ENCODE measurements at regions not wholly inside any gene's neighbourhood (a gene's known extent, or its start where the extent isn't known, plus 50 kb on each side); places are given as distances from the start of the nearest gene placed in this dataset.

DNA sequence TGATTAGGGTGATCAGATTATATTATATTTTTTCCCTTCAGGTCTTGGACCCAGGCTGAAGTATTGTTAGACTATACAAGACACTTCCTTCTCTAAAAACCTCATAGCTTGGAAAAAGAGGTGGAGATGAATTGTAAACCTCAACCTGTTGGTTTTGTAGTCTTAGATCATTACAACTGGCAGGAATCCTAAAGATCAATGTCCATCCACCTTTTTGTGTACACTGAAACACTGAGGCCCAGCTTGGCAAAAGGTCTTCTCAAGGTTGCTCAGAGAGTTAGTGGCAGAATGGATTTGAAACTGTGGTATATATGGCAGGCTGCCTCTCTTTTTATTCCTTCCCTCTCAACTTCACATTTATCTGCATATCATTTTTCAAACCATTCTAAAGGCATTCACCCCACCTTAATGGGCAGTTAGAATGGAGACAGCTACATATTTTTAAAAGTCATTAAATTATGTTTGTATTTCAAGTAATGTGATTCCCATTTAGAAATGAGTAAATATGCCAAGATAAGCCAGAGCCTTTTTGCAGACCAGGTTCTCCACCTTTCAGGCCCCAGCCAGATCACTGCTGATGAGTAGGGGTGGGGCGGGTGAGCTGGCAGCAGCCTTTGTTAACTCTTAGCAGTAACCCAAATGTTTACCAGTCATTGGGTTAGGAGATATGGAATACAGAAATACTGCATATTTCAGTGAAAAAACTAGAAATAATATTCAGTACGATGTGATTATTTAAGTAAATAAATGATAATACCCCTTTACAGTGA is 243.2 kb upstream of the F9 start:
- no peak for DNase-seq

DNA sequence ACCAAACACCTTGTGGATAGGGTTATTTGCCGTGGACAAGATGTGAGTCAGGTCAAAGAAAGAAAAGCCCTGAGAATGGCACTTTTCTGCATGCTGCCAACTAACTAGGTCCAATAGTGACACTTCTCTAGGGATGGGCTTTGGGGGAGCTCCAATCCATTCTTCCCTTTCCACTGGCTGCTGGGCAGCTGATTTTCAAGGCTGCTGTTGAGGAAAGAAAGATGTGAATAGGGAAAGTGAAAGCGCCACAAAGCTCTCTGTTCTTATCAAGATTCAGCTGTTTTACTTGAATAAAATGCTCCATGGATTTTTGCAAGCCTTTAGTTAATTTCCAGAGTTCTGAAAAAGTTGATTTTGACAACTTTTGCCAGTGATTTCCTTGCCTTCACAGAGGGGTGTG is 244.2 kb upstream of the F9 start:
- DNase-seq = no peak

DNA sequence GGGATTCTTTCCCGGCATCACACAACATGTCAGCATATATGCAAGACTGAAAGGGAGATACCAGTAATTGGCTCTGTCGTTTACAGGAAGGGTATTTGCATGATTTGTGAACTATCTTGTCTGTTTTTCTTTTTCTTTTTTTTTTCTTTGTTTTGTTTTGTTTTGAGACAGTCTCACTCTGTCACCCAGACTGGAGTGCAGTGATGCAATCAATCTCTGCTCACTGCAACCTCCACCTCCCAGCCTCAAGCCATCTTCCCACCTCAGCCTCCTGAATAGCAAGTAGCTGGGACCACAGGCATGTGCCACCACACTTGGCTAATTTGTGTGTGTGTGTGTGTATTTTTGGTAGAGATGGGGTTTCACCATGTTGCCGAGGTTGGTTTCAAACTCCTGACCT is 262.7 kb upstream of the F9 start:
- no peak for DNase-seq

DNA sequence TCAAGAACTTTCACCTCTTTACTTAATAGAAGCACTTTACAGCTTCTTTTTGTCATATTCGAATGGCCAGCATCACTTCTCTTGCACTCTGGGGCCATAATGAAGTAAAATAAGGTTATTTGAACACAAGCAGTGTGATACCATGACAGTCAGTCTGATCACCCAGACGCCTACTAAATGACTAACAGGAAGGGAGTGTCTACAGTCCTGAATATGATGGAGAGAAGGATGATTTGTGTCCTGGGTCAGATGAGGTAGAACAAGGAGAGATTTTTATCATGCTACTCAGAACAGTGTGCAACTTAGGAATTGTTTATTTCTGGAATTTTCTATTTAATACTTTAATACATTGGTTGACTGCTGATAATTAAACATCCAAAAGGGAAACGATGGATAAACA is 284.2 kb upstream of the F9 start:
- no peak for DNase-seq

DNA sequence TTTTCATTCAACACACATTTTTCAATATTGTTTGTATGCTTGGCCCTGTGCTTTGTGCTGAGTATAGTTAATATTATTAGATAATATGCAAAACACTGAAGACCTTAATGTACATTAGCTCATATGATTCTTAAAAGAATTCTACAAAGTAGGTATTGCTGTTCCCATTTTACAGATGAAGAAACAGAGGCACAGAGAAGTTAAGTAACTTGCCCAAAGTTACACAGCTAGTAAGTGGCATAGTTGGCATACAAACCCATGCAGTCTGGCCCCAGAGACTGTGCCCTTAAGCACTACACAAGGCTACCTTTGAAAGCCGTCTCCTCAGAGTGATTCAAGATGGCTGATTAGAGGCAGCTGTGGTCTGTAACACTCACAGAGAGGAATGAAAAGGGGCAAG is 293.4 kb upstream of the F9 start:
- no peak for DNase-seq

DNA sequence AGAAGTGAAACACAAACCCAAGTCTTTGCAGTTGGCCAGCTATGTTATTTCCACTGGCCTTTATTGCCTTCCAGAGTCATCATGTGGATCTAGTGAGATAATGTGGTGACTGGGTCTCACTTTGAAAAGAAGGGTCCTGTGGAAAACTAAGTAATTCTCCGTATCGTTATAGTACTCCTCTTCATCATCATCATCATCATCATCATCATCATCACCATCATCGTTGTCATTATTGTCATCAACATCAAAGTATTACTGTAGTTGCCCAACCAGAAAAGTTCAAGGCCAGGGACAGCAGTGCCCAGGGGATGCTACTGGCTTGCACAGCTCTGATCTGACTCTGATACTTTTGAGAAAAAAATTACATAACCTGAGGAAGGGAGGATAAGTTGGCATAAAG is 295.6 kb upstream of the F9 start:
- no peak for DNase-seq

DNA sequence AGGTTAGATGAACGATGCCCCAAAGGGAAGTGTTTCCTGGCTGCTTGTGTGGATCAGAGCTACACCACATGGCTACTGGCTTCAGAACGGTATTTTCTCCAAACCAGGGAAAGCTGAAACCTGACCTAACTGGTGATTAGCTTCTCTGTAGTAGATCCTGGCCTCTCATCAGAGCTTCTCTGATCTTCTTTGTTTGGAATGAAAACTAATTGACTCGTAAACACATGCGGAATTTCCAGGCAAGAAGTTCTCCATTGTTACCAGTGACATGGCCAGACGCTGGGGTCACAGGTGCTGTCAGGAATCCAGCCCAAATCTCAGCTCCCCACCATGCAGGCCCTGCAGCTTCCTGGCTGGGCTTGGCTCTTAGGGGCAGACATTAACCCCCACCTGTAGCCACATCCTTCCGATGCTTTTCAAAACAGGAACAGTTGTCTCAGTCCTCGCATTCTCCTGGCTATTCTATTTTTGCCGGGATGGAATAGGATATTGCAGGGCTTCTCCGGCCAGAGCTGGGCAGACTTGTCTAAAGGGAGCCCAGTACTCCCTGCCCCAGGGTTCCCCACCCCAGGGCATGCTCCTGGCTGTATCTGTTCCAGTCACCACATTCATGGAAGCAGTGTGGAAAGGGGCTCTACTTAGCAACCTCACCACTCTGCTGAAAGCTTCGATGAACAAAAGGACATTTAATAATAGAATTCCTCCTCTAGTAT is 305.4 kb upstream of the F9 start:
- DNase-seq = no peak

DNA sequence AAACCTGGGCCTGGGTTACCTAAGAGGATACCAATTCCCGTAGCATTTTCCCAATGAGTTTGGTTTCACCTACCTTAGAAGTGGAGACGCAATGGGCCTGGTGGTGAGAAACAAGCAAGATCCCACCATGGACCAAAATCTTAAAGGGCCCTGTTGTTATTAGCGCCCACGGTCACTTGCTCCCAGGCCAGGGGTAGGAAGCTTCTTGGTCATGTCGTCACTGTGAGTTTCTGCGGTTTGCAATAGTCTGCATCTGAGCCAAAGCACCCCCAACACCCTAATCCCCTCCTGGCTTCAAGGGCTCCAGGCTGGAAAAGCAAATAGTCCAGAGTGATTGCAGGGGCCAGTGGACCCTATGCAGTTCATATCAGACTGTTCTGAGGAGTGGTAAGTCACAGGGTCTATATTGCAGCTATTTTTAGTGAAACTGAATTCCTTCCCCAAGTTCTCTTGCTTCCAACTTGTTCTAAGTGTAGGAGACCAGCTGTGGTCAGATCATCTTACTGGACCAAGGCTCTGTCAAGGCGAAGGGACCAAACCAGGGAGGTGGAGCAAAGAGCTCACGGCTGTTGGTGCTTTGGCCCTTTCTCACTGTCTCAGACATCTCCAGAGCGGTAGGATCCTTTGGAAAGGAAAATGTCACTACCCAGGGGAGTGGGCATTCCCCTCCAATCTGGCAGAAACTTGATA is 307.9 kb upstream of the F9 start:
- DNase-seq = no peak

DNA sequence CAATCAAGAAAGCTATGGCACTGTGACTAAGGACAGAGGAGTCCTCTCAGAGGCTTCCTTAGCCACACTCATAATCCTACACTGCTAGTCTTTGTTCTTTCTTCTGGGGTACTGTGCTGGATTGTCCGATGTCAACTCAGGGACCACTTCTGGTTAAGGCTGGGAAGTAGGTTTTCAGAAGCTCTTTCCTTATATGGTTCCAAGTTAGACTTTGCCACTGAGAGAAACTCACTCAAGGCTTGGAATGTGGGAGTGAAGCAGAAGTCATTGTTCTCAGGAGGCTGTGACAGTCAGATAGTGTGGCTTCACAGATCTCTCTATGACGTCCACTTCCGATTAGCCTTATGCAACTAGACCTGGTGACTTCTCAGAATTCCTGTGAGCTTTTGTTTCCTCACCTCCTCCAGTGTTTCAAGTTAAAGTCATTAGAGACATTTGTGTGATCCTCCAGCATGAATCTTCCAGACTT is 317.3 kb upstream of the F9 start:
- DNase-seq = no peak

DNA sequence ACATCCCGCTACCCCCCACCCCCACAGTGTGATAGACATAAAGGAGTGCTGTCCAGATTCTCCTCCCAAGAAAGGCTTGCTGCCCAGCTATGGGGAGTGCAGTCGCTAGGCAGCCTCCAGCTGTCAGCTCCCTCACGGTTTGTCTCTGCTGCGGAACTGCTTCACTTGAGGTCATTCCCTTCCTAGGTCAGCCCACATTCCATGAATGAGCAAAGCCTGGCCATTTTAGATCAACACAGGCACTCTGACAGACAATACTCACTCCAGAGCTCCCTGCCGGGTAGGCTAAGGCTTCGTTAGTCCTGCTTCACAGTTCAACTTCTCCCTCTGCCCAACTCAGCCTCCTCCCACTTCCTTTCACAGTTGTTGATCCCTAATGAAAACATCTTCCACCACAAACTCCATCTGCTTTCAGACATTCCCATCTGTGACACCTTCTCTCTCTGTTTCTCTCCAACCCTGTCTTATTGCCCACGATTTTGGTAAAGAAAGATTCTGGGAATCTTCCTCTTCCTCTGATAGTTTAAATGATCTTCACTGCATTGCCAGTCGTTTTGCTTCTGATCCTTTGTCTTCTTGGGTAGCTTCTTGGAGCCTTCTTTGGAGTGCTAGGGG is 318.9 kb upstream of the F9 start:
- no peak for DNase-seq

DNA sequence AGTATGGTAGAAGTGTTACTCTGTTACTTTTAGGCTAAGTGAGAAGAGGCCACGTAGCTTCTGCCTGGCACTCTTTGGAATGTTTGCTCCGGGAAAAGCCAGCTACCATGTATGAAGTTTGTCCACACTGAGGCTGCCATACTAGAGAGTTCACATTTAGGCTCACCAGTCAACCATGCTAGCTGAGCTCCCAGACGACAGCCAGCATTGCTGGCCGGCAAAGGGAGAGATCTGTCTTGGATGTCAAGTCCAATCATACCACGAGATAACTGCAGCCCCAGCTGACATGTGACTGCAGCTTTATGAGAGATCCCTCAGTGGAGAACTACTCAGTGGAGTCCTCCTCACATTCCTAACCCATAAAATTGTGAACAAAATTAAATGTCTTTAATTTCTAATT is 321.2 kb upstream of the F9 start:
- no peak for DNase-seq

DNA sequence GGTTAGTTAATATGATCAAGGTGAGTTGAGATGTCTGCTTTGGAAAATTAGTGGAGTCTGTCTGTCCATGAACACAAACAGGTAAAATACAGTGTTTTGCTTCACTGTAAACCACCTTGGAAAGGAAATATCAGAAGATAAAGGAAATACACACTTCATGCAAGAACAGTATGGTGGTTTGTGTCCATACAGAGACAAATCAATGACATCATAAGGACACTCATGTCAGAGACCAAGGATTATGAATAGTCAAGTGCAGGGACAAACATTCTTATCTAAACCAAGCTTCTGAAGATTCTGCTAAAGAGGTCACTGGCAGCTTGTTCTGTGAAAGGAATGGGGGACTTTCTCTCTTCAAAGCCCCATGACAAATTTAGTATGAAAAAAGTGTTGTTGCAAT is 322.9 kb upstream of the F9 start:
- DNase-seq = no peak

DNA sequence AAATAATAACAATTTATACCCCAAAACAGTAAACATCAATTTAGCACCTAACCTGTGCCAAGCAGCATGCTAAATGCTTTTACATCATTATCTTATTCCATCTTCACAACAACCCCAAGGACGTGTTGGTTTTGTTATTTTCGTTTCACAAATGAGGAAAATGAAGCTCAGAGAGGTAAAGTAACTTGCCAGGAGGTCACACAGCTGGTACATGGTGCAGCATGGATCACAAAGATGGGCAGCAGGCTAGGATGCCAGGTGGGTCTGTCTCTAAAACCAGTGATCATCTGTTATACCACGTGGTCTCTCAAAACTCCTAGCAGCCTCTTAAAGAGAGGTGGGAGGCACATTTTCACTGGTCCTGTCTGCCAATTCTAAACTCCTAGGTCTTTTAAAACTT is 323.6 kb upstream of the F9 start:
- DNase-seq = no peak

DNA sequence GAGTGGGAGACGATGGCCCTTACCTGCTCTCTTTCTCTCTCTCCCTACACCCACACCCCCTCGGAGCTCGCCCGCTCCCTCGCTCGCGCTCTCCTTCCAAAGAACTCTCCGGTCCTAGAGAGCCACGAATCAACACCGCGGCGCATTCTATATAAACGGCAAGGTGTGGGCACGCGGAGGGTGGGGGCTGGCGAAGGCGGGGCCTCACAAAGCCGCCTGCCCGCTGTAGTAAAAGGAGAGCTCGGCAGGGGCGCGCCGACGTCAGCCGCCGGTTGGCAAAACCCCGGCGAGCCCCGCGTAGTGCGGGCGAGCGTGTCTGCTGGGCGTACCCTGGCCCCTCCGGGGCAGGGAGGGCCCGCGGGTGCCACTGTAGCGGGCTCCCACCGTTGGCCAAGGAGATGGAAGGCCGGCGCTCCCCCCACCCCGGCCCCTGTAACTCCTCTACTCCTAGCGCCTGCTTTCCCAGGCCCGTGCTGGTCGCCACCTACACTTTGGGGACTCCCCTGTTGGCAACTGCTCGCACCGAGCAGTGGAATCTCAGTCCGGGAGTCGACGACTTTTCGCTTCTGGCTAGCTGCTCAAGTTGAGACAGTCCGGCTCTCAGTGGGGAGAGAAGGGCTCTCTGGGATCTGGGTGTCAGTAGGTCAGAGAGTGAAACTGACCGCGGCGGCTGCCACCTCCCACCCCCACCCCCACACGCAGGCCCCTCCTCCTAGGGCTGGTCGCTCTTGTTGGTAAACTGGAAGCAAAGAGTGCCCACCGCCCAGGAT is 325.5 kb upstream of the F9 start:
- DNase-seq = peak; percentile 27

DNA sequence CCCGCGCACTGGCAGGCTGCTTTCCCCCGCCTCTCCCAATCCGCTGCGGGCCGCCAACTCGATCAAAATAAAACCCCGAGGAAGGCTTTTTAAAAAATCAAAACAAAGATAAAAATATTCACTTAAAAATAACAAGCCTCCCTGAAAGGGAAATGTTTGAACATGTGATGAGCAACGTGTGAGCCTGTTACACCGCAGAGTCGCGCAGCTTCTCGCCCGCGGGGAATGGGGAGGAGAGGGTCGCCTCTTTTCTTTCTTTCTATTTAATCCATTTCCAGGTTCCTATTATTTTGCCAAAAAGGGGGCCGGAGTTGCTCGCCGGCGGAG is 326.0 kb upstream of the F9 start:
- DNase-seq = no peak

DNA sequence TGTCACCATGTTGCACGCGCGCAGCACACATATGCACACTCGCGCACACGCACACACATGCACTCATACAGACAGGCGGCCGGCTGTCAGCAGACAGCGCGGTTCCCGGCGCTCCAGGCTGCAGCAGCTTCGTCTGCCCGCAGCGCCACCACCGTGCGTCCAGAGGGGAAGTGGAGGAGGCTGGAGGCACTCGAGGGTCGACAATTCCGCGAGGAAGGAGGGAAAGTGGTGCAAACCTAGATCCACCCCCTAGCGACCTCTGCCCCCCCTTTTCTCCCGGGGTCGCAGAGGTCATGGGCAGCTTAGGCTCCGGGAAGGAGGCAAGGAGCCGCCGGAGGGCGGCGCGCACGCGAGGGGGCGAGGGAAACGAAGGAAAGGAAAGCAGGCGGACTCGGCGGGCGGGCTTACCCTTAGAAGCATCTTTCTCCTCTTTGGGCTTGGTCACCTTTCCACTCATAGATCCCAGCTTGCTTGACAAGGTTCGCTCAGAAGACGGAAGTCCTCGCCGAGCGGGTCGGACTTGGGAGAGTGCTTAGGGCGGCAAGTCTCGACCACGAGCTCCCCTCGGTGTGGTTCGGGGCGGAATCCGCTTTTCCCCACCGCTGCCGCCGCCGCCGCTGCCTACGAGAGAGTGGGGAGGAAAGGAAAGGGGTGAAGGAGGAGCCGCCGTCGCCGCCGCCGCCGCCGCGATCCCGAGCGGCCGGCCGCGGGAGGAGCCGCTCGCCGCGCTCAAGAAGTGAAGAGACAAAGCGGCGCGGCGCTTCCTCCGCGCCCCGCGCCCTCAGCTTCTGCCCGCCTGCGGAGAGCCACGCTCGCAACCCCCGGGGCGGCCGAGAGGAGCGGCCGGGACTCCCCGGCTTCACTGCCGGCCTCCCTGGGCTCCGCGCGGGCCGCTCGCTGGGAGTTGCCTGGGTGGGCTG is 326.6 kb upstream of the F9 start:
- peak; percentile 1 for DNase-seq

DNA sequence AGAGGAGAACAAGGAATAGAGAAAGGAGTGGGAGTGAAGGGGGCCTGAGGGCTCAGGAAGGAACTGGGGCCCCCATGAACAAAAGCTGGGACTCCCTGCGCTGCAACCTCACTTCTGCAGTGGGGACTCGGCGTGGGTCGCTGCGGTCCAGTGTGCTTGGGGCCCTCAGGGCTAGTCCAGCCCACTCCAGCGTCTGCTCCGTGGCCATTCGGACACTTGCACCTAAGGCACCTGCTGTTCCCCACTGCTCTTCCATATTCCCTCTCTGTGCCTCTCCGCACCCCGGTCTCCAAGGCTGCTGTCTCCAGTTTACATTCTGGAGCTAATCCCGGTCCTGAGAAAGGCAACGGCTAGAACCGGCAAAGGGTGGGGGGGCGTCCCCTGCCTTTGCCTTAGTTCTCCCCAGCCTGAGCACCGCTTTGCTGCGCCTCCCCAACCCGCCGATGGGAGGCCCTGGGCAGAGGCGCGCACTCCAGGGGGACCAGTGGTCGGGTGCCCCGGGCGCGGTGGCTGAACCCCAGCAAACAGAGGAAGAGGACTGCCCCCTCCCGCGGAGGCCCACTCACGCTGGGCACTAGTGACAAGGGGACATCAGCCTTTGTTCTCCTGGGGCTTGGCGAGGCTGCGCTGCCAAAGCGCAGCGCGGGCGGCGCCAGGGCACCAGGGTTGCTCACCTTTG is 327.7 kb upstream of the F9 start:
- DNase-seq = no peak

DNA sequence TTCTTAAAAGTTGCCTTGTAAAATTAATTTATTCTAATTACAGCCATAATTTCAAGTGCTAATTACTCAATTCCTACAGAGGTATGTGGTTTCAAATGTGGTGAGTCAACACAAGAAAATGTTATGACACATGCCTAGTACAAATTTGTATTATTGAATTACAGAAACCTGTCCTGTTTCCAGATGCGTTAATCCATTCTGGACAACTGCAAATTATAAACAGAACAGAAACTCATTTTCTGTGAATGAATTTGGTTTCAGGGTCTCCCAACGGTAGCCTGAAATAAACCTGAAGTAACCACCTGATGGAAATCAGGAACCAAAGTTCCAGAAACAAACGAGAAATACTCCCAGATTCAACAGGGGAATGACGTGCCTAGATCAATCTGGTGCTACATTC is 328.6 kb upstream of the F9 start:
- DNase-seq = no peak

DNA sequence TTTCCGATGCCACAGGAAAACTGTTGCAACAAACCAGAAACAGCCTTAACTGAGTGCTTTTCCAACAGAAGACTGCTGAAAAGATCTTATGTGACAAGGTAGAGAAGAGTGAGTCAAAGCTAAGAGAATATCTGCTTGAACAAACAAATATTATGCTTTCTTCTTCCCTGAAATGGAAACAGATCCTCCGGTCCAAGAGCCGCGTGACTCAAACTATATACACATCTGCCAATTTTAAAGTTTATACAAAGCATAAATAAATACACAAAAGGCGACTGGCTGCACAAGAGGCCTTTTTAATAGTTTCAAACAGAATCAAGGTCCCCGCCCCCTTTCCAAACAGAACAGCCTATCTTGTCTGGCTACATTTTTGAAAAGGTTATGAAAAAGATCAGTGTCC is 329.7 kb upstream of the F9 start:
- DNase-seq = no peak

DNA sequence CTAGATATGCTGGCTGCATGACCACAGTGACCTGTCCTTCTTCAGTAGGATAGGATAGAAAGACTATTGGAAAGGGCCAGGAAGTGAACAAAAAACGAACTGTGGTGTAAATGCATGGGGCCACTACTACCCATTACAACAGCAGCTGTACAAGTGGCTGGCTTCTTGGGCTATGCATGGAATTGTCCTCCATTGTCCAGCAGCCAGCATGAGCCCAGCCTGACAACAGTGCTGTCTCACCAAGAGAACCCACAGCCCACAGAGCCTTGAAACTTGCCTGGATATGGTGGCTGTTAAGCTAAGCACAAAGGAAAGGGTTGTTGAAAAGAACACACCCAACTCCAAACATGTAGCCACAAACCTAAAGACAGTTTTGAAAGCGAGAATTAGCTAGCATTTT is 330.2 kb upstream of the F9 start:
- no peak for DNase-seq

DNA sequence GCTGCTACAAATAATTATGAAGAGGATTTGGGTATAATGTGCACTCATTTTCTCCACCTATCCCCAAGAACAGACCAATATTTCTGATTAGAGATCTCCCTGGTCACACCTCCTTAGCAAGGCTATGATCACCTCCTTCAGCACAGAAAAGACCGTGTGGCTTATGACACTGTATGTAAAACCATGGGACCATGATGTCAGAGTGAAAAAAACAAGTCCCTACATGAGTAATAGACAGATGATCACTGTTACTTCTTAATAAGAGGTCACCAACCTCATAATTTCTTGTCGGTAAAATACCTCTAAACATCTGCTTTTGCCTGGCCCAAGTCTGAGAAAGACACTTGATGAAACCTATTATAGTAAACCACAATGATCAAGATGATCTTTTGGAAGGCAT is 330.6 kb upstream of the F9 start:
- DNase-seq = no peak
